ENCODE measurements at regions not wholly inside any gene's neighbourhood (a gene's known extent, or its start where the extent isn't known, plus 50 kb on each side); places are given as distances from the start of the nearest gene placed in this dataset.

DNA sequence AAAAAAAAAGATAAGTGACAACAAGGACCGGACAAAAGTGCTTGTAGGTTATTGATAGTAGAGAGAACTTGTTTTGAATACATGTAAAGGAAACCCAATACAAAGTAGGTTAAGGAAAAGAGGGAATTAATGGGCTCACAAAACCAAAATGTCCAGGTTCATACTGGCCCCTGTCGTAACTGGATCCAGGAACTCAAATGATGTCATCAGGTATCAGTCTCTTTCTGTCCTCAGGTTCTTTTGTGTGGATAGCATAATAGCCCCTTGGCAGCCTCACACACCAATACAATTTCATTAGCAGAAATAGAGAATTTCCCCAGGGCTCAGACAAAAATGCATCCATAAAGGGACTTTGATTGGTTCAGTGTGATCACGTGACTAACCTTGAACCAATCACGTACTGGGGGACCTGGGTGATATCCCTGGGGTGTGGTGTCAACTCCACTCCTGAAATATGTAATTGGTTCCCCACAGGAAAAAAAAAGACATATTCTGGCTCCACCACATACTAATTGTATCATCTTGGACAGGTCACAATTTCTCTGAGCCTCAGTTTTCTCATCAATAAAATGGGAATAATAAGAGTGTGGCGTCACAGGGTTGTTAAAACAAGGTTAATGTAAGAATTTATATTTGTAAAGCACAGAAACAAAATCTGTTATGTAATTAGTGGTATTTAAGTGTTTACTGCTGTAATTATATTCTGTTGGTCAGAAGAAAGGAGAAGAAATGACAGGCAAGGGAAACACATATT, 174.8 kb downstream of the PDGFRA start:
- no peak overlapping the region for H3K4me3 ChIP-seq
- POLR2A ChIA-PET = no interaction called here
- no peaks in the 10 kb centered on the region for H3K9me3 ChIP-seq (replicated peaks; ENCODE audit: control insufficient read depth, insufficient read depth, low read depth, low read length)
- peaks cover 2 to 5% of the 10 kb centered on the region in 2 experiments; a peak in 3 of 5 replicates for H3K27me3 ChIP-seq (ENCODE audit: control insufficient read depth in 2 of 2, insufficient read depth in 2 of 2, low read length in 2 of 2)
- H3K9ac ChIP-seq (ENCODE audit: insufficient read depth in 1 of 2, low read depth in 2 of 2, low read length in 2 of 2) = no peak overlapping the region
- H2AFZ ChIP-seq (ENCODE audit: low read depth, low read length) = peak overlapping the region; percentile 65
- H3K4me2 ChIP-seq (ENCODE audit: insufficient read depth, low read length) = 0 out of 2 replicates have a peak overlapping the region, but pooled peaks have one; percentile 26
- WGBS (ENCODE audit: insufficient coverage, low coverage, missing lambda C conversion rate) = 1% methylated on average over 5 of the region's 5 CpGs
- H3K4me1 ChIP-seq (replicated peaks in 1 of 2; ENCODE audit: control insufficient read depth in 2 of 2, insufficient read depth in 2 of 2, low read length in 2 of 2) = no peaks in the 10 kb centered on the region
- in situ Hi-C loops (cut with MboI) = no loop called here
- ATAC-seq (peak; percentile 56), DNase-seq (ENCODE audit: extremely low read depth in 1 of 4, low spot score in 3 of 4) (peak; percentile 23 to 53 (median 44)), FAIRE-seq (no peak)
- H4K20me1 ChIP-seq (replicated peaks; ENCODE audit: control insufficient read depth, insufficient read depth, low read length) = no peaks in the 10 kb centered on the region
- intact Hi-C loops (cut with micrococcal nuclease) = no loop called here
- CTCF ChIA-PET (ENCODE audit: low intra/inter-chr PET ratio) = no interaction called here
- H3K9me1 ChIP-seq (ENCODE audit: control insufficient read depth, insufficient read depth, low read length) = no peaks in the 10 kb centered on the region
- BruUV-seq (replicated peaks) = no TSS peak
- no peak overlapping the region for H3K27ac ChIP-seq (ENCODE audit: extremely low read depth, low read depth, low read length)
- H3K36me3 ChIP-seq (ENCODE audit: control insufficient read depth, insufficient read depth, low read length) = no peaks in the 10 kb centered on the region
- no peaks in the 10 kb centered on the region for H3K79me2 ChIP-seq (ENCODE audit: control insufficient read depth, insufficient read depth, low read length)
- TF ChIP-seq ZNF444 (CRISPR knock-in tag; IDR thresholded peaks at IDR 0.05) (no peak), RBM25 (IDR thresholded peaks at IDR 0.05; ENCODE audit: low read depth, low read length, severe bottlenecking) (peak; percentile 78), ADNP (tag; IDR thresholded peaks at IDR 0.05) (peak; percentile 99), NFYB (IDR thresholded peaks at IDR 0.05; ENCODE audit: extremely low read depth, insufficient read length) (peak; percentile 91), BCOR (IDR thresholded peaks at IDR 0.05) (peak; percentile 90), SMARCB1 (IDR thresholded peaks at IDR 0.05; ENCODE audit: insufficient read length, low read depth) (no peak), CBFA2T2 (conservative IDR thresholded peaks at IDR 0.05) (peak; percentile 78), ZNF780A (CRISPR knock-in tag; IDR thresholded peaks at IDR 0.05) (no peak), PHF20 (IDR thresholded peaks at IDR 0.05; ENCODE audit: partially characterized antibody) (no peak)
- TF ChIP-seq, protein P1, sequence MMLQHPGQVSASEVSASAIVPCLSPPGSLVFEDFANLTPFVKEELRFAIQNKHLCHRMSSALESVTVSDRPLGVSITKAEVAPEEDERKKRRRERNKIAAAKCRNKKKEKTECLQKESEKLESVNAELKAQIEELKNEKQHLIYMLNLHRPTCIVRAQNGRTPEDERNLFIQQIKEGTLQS (IDR thresholded peaks at IDR 0.05) = peak; percentile 51; the same call in 1 of the 2 replicates
- TF ChIP-seq, protein P1 (CRISPR knock-in tag; conservative IDR thresholded peaks at IDR 0.05) = no peak
- TF ChIP-seq, protein P2, sequence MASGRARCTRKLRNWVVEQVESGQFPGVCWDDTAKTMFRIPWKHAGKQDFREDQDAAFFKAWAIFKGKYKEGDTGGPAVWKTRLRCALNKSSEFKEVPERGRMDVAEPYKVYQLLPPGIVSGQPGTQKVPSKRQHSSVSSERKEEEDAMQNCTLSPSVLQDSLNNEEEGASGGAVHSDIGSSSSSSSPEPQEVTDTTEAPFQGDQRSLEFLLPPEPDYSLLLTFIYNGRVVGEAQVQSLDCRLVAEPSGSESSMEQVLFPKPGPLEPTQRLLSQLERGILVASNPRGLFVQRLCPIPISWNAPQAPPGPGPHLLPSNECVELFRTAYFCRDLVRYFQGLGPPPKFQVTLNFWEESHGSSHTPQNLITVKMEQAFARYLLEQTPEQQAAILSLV (tag; IDR thresholded peaks at IDR 0.05) = no peak
- TF ChIP-seq, protein P3, sequence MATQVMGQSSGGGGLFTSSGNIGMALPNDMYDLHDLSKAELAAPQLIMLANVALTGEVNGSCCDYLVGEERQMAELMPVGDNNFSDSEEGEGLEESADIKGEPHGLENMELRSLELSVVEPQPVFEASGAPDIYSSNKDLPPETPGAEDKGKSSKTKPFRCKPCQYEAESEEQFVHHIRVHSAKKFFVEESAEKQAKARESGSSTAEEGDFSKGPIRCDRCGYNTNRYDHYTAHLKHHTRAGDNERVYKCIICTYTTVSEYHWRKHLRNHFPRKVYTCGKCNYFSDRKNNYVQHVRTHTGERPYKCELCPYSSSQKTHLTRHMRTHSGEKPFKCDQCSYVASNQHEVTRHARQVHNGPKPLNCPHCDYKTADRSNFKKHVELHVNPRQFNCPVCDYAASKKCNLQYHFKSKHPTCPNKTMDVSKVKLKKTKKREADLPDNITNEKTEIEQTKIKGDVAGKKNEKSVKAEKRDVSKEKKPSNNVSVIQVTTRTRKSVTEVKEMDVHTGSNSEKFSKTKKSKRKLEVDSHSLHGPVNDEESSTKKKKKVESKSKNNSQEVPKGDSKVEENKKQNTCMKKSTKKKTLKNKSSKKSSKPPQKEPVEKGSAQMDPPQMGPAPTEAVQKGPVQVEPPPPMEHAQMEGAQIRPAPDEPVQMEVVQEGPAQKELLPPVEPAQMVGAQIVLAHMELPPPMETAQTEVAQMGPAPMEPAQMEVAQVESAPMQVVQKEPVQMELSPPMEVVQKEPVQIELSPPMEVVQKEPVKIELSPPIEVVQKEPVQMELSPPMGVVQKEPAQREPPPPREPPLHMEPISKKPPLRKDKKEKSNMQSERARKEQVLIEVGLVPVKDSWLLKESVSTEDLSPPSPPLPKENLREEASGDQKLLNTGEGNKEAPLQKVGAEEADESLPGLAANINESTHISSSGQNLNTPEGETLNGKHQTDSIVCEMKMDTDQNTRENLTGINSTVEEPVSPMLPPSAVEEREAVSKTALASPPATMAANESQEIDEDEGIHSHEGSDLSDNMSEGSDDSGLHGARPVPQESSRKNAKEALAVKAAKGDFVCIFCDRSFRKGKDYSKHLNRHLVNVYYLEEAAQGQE (IDR thresholded peaks at IDR 0.05; ENCODE audit: borderline replicate concordance) = peak; percentile 27; the same call in 1 of the 2 replicates
- TF ChIP-seq, protein P3 (CRISPR knock-in tag; IDR thresholded peaks at IDR 0.05; ENCODE audit: low read depth) = no peak
